A549 (cell line): ENCODE measurements at regions not wholly inside any gene's neighbourhood (a gene's known extent, or its start where the extent isn't known, plus 50 kb on each side); places are given as distances from the start of the nearest gene placed in this dataset.

Experiments
- ATAC-seq, 2 experiments: fragments of 200-7000 bp in 1 of 2; fragments of >200 bp in 1 of 2; cut with Nextera tagmentation in 1 of 2; cut with Tn5 transposase in 1 of 2; 3 replicates each; pipeline versions ENCODE4 v1.8.0 to v1.9.1; 2018 to 2020; ENCODE audit warnings: mild to moderate bottlenecking in 1 of 2, moderate library complexity in 1 of 2
- CTCF ChIA-PET: fragments of 300-600 bp; sonication (Branson Sonifier 250); formaldehyde crosslinking; extraction: SDS; loops from one replicate; lab custom pipeline; 2021; ENCODE audit warnings: antibody characterized with exemption, inconsistent platforms; lab: Yijun Ruan, JAX
- POLR2A ChIA-PET: fragments of 350-600 bp; formaldehyde crosslinking; extraction: SDS; loops from one replicate; lab custom pipeline; 2021; ENCODE audit warnings: antibody characterized with exemption, inconsistent platforms; lab: Yijun Ruan, JAX
- DNase-seq, 2 experiments: peaks; one replicate each; pipeline versions ENCODE4 v3.0.0 to v3.0.0-alpha.2; 2011 to 2016; ENCODE audit warnings: low read depth in 1 of 2, low spot score in 1 of 2
- FAIRE-seq: peaks from 2 replicates; lab custom pipeline; 2011; peaks lifted over from hg19 to GRCh38; lab: Jason Lieb, UNC
- H3K27ac ChIP-seq, 2 experiments: fragments of >200 bp; sonication (Bioruptor Twin); formaldehyde crosslinking; 3 replicates each; pipeline ENCODE4 v1.5.1; 2016 to 2017
- H3K4me1 ChIP-seq: fragments of >200 bp; sonication (Bioruptor Twin); formaldehyde crosslinking; 3 replicates; pipeline ENCODE4 v1.6.1; 2016
- H3K4me2 ChIP-seq: fragments of >200 bp; sonication (Bioruptor Twin); formaldehyde crosslinking; 3 replicates; pipeline ENCODE4 v1.6.1; 2016
- H3K4me3 ChIP-seq: fragments of >200 bp; sonication (Bioruptor Twin); formaldehyde crosslinking; 3 replicates; pipeline ENCODE4 v1.5.1; 2016
- H3K9me3 ChIP-seq: fragments of >200 bp; sonication (Bioruptor Twin); formaldehyde crosslinking; 3 replicates; pipeline ENCODE4 v1.6.1; 2016
- BCL3 ChIP-seq: fragments of >200 bp; sonication (Bioruptor Twin); formaldehyde crosslinking; IDR thresholded peaks from 3 replicates; pipeline ENCODE4 v1.6.1; 2016
- CEBPB ChIP-seq, 2 experiments: fragments of >200 bp in 1 of 2; sonication (Bioruptor Twin) in 1 of 2; formaldehyde crosslinking in 1 of 2; IDR thresholded peaks; 2 replicates each; pipeline ENCODE4 v1.6.1; 2012 to 2016
- CHD2 ChIP-seq: fragments of 150-350 bp; IDR thresholded peaks from 2 replicates; pipeline ENCODE4 v1.6.1; 2014; ENCODE audit warnings: low read length; ENCODE audit not compliant: partially characterized antibody
- CHD4 ChIP-seq: fragments of 200-600 bp; sonication (generic); IDR thresholded peaks from 2 replicates; pipeline ENCODE4 v1.6.1; 2016; ENCODE audit warnings: antibody characterized with exemption, mild to moderate bottlenecking, borderline replicate concordance
- CTCF ChIP-seq: fragments of >200 bp; sonication (Bioruptor Twin); formaldehyde crosslinking; IDR thresholded peaks from 3 replicates; pipeline ENCODE4 v1.5.1; 2016
- EP300 ChIP-seq, 2 experiments: fragments of >200 bp; sonication (Bioruptor Twin); formaldehyde crosslinking; IDR thresholded peaks; 2 replicates in 1 of 2; 3 replicates in 1 of 2; pipeline ENCODE4 v1.6.1; 2016 to 2017
- ESRRA ChIP-seq: fragments of 150-350 bp; IDR thresholded peaks from 2 replicates; pipeline ENCODE4 v1.6.1; 2014; ENCODE audit warnings: mild to moderate bottlenecking, low read length, borderline replicate concordance
- FOXS1 ChIP-seq: fragments of 250-450 bp; sonication (Bioruptor Pico); IDR thresholded peaks from 2 replicates; pipeline ENCODE4 v1.5.0; 2020; ENCODE audit warnings: mild to moderate bottlenecking, moderate library complexity
- GATA3 ChIP-seq: IDR thresholded peaks from 2 replicates; pipeline ENCODE4 v1.6.1; 2012; ENCODE audit warnings: borderline replicate concordance
- JUN ChIP-seq, 2 experiments: fragments of >200 bp; sonication (Bioruptor Twin); formaldehyde crosslinking; IDR thresholded peaks; 2 replicates in 1 of 2; 3 replicates in 1 of 2; pipeline ENCODE4 v1.6.1; 2016 to 2017
- MAZ ChIP-seq: fragments of 150-350 bp; IDR thresholded peaks from 2 replicates; pipeline ENCODE4 v1.6.1; 2014; ENCODE audit warnings: antibody characterized with exemption, low read depth, low read length, borderline replicate concordance
- PBX3 ChIP-seq: IDR thresholded peaks from 2 replicates; pipeline ENCODE4 v1.6.1; 2012
- RCOR1 ChIP-seq: fragments of 150-350 bp; IDR thresholded peaks from 2 replicates; pipeline ENCODE4 v1.6.1; 2014; ENCODE audit warnings: antibody characterized with exemption, low read length, low read depth
- SREBF2 ChIP-seq: fragments of 450-650 bp; IDR thresholded peaks from 2 replicates; pipeline ENCODE4 v1.6.1; 2014; ENCODE audit warnings: mild to moderate bottlenecking, moderate library complexity
- TFCP2L1 ChIP-seq: fragments of 250-450 bp; sonication (Bioruptor Pico); IDR thresholded peaks from 2 replicates; pipeline ENCODE4 v1.5.0; 2021; ENCODE audit warnings: mild to moderate bottlenecking
- ZSCAN20 ChIP-seq: fragments of 250-450 bp; sonication (Bioruptor Pico); IDR thresholded peaks from 2 replicates; pipeline ENCODE4 v1.8.0; 2022; ENCODE audit warnings: mild to moderate bottlenecking, moderate library complexity
- WGBS: methylation state at CpG from one replicate; pipeline ENCODE4 v1.1.6; 2017; ENCODE audit errors: missing lambda C conversion rate; 5-methylcytosine and 5-hydroxymethylcytosine counted together
- TF ChIP-seq, protein P1 (sequence below): fragments of 200-600 bp; sonication (generic); IDR thresholded peaks from 2 replicates; pipeline ENCODE4 v1.6.1; 2016; ENCODE audit warnings: antibody characterized with exemption, mild to moderate bottlenecking, moderate library complexity
- TF ChIP-seq, protein P2 (sequence below): fragments of 150-350 bp; IDR thresholded peaks from 2 replicates; pipeline ENCODE4 v1.6.1; 2014; ENCODE audit warnings: low read depth, mild to moderate bottlenecking, low read length

DNA sequence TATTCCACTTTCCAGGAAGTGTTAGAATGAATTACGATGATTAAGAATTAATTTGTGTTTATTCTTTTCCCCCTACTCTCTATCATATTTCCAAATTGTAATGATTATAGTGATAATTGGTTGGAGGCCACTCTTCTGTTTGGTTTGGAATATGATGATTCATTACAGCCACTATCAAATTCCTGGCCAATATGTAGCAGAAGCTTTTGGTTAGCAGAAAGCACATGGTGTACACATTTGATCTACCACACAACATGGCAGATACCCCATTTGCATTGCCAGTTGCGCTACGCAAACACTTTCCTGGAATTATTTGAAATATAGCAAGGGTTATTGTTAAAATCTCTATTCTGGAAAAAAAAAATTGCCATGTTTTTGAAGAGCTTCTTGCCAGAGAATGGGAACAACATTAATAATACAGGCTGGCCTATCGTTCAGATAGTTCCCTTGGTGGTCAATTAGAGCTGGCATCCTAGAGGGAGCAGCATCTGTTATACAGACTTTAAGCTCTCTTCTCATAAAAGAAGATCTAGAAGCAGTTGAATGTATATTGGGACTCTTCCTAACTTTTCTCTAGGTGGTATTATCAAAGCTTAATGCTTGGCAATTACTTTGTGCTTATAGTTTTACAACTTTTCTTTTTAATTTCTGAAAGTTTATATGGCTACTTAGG lies 455.0 kb upstream of the ACTBL2 start:
- ChIA-PET POLR2A (interaction anchor here (0.7 to 1.1 kb wide), 2 partner anchors 338 to 521 kb away, joined by 4 to 5 read pairs; no protein-coding TSS in a partner anchor), CTCF (interaction anchor here (0.7 kb wide), 1 partner anchor 206 kb away, joined by 3 read pairs; no protein-coding TSS in a partner anchor)
- no peaks in the 10 kb centered on the region for H3K4me1 ChIP-seq
- no peak overlapping the region for H3K4me2 ChIP-seq
- DNase-seq (no peak), FAIRE-seq (no peak), ATAC-seq (no peak)
- no peak overlapping the region for H3K27ac ChIP-seq
- H3K9me3 ChIP-seq = no peaks in the 10 kb centered on the region
- no peak for TF ChIP-seq MAZ
- no peak for TF ChIP-seq RCOR1
- TF ChIP-seq PBX3 = no peak
- no peak for TF ChIP-seq JUN (IDR thresholded peaks at IDR 0.05)
- no peak for TF ChIP-seq CHD2
- no peak overlapping the region for H3K4me3 ChIP-seq
- WGBS = 95% methylated on average over 4 of the region's 4 CpGs

- no peak overlapping the region for H3K4me3 ChIP-seq
- CTCF ChIA-PET = interaction anchor here (0.8 kb wide), 1 partner anchor 62 kb away, joined by 3 read pairs; no protein-coding TSS in a partner anchor
- no peak for ATAC-seq
- no peak overlapping the region for H3K4me2 ChIP-seq
- H3K27ac ChIP-seq = no peak overlapping the region
- no peaks in the 10 kb centered on the region for H3K4me1 ChIP-seq
- no peak for TF ChIP-seq ESRRA
- TF ChIP-seq FOXS1 (CRISPR knock-in tag) = no peak
- TF ChIP-seq CTCF = no peak
- TF ChIP-seq, all 56 proteins: peak for 0
- DNase-seq (no peak), FAIRE-seq (no peak)
- 81% methylated on average over 3 of the region's 3 CpGs for WGBS
- no peaks in the 10 kb centered on the region for H3K9me3 ChIP-seq
- POLR2A ChIA-PET = no interaction called here
These were observed 454.4 kb upstream of the ACTBL2 start for GRCh38 chr5:57937025-57937424.

- DNase-seq (no peak), ATAC-seq (no peak), FAIRE-seq (no peak)
- Histone ChIP-seq H3K4me3 (no peak overlapping the region), H3K4me1 (no peaks in the 10 kb centered on the region), H3K9me3 (0 out of 3 replicates have a peak, but pooled peaks cover 4% of the 10 kb centered on the region), H3K27ac (no peak overlapping the region), H3K4me2 (no peak overlapping the region)
- WGBS = 63% methylated on average over 3 of the region's 3 CpGs
- ChIA-PET POLR2A (no interaction called here), CTCF (interaction anchor here (0.5 kb wide), 1 partner anchor 593 kb away, joined by 3 read pairs; no protein-coding TSS in a partner anchor)
- TF ChIP-seq SREBF2 (no peak), EP300 (IDR thresholded peaks at IDR 0.05) (no peak), JUN (IDR thresholded peaks at IDR 0.05) (no peak), CEBPB (IDR thresholded peaks at IDR 0.05) (no peak), ZSCAN20 (CRISPR knock-in tag) (no peak), GATA3 (no peak), TFCP2L1 (no peak), BCL3 (no peak), CHD4 (no peak), ESRRA (no peak)
- TF ChIP-seq, protein P1, sequence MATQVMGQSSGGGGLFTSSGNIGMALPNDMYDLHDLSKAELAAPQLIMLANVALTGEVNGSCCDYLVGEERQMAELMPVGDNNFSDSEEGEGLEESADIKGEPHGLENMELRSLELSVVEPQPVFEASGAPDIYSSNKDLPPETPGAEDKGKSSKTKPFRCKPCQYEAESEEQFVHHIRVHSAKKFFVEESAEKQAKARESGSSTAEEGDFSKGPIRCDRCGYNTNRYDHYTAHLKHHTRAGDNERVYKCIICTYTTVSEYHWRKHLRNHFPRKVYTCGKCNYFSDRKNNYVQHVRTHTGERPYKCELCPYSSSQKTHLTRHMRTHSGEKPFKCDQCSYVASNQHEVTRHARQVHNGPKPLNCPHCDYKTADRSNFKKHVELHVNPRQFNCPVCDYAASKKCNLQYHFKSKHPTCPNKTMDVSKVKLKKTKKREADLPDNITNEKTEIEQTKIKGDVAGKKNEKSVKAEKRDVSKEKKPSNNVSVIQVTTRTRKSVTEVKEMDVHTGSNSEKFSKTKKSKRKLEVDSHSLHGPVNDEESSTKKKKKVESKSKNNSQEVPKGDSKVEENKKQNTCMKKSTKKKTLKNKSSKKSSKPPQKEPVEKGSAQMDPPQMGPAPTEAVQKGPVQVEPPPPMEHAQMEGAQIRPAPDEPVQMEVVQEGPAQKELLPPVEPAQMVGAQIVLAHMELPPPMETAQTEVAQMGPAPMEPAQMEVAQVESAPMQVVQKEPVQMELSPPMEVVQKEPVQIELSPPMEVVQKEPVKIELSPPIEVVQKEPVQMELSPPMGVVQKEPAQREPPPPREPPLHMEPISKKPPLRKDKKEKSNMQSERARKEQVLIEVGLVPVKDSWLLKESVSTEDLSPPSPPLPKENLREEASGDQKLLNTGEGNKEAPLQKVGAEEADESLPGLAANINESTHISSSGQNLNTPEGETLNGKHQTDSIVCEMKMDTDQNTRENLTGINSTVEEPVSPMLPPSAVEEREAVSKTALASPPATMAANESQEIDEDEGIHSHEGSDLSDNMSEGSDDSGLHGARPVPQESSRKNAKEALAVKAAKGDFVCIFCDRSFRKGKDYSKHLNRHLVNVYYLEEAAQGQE = no peak
- TF ChIP-seq, protein P2, sequence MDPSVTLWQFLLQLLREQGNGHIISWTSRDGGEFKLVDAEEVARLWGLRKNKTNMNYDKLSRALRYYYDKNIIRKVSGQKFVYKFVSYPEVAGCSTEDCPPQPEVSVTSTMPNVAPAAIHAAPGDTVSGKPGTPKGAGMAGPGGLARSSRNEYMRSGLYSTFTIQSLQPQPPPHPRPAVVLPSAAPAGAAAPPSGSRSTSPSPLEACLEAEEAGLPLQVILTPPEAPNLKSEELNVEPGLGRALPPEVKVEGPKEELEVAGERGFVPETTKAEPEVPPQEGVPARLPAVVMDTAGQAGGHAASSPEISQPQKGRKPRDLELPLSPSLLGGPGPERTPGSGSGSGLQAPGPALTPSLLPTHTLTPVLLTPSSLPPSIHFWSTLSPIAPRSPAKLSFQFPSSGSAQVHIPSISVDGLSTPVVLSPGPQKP = no peak
These were observed 450.1 kb upstream of the ACTBL2 start for GRCh38 chr5:57932761-57933160.
